Epithelial cell of proximal tubule (primary cell): ENCODE measurements at regions not wholly inside any gene's neighbourhood (a gene's known extent, or its start where the extent isn't known, plus 50 kb on each side); places are given as distances from the start of the nearest gene placed in this dataset.

Experiments used
- DNase-seq: peaks from one replicate; pipeline ENCODE4 v3.0.0-alpha.2; 2011; ENCODE audit warnings: low read depth
- H3K4me3 ChIP-seq: 2 replicates; pipeline ENCODE4 v1.5.1; 2011; ENCODE audit warnings: low read depth, mild to moderate bottlenecking, low read length
- CTCF ChIP-seq: conservative IDR thresholded peaks from 2 replicates; pipeline ENCODE4 v1.5.1; 2012; ENCODE audit warnings: low read depth, mild to moderate bottlenecking, low read length

- DNase-seq = no peak
- TF ChIP-seq CTCF = no peak
- no peak overlapping the region for H3K4me3 ChIP-seq
Observed at GRCh38 chr16:86002178-86002900, 103.4 kb downstream of the IRF8 start.

- no peak overlapping the region for H3K4me3 ChIP-seq
- no peak for DNase-seq
- TF ChIP-seq CTCF = no peak
Observed at GRCh38 chr16:86007524-86007923, 108.6 kb downstream of the IRF8 start.

GRCh38 chr16:86010680-86011141 is 111.7 kb downstream of the IRF8 start:
- DNase-seq = no peak
- TF ChIP-seq CTCF = no peak
- no peak overlapping the region for H3K4me3 ChIP-seq

- TF ChIP-seq CTCF = no peak
Observed at GRCh38 chr16:86011532-86011931, 112.6 kb downstream of the IRF8 start.

GRCh38 chr16:86012221-86012620 is 113.3 kb downstream of the IRF8 start:
- TF ChIP-seq CTCF = no peak
- no peak overlapping the region for H3K4me3 ChIP-seq
- DNase-seq = no peak

More at GRCh38 chr16:86011532-86011931, 112.6 kb downstream of the IRF8 start:
- no peak overlapping the region for H3K4me3 ChIP-seq
- DNase-seq = no peak

GRCh38 chr16:86013867-86014266 is 114.9 kb downstream of the IRF8 start:
- no peak for TF ChIP-seq CTCF
- no peak overlapping the region for H3K4me3 ChIP-seq
- DNase-seq = no peak

- TF ChIP-seq CTCF = no peak
- no peak for DNase-seq
- H3K4me3 ChIP-seq = no peak overlapping the region
Observed at GRCh38 chr16:86015606-86016005, 116.6 kb downstream of the IRF8 start.
